GM12891 (cell line): ENCODE measurements at regions not wholly inside any gene's neighbourhood (a gene's known extent, or its start where the extent isn't known, plus 50 kb on each side); places are given as distances from the start of the nearest gene placed in this dataset.

ENCODE experiments used
- PAX5 ChIP-seq: IDR thresholded peaks from 2 replicates; pipeline ENCODE4 v1.6.1; 2011; ENCODE audit warnings: low read length, moderate library complexity, mild to moderate bottlenecking; ENCODE audit not compliant: insufficient read depth, severe bottlenecking
- POLR2A ChIP-seq: IDR thresholded peaks from 2 replicates; pipeline ENCODE4 v1.6.1; 2011; ENCODE audit warnings: low read depth, low read length, control low read depth
- POLR2AphosphoS5 ChIP-seq: IDR thresholded peaks from 2 replicates; pipeline ENCODE4 v1.6.1; 2011; ENCODE audit warnings: low read depth, low read length, control low read depth
- POU2F2 ChIP-seq: IDR thresholded peaks from 2 replicates; pipeline ENCODE4 v1.6.1; 2011; ENCODE audit warnings: low read depth, mild to moderate bottlenecking, control low read depth, low read length, moderate library complexity
- SPI1 ChIP-seq: IDR thresholded peaks from 2 replicates; pipeline ENCODE4 v1.6.1; 2011; ENCODE audit warnings: low read depth, low read length, control low read depth
- TAF1 ChIP-seq: IDR thresholded peaks from 2 replicates; pipeline ENCODE4 v1.6.1; 2011; ENCODE audit warnings: low read depth, low read length, control low read depth

DNA sequence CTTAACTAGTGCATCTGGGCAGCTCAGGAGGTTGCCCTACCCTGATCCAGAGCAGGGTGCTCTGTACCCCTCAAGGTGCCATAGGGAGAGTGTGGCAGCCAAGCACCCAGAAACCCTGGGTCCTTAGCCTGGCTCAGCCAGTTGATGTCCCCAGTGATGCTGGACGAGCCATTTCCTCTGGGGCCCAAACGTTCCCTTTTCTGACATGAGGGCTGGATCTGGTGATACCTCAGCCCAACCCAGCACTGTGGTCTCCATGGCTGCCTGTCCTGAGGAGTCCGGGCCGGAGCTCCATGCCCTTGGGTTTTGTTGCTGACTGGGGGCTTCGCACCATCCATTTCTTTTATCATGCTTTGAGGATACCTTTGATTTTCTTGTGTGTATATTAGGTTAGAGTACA, 87.9 kb upstream of the IKZF1 start:
- TF ChIP-seq POLR2A (no peak), POLR2AphosphoS5 (no peak), TAF1 (no peak), PAX5 (no peak), POU2F2 (no peak), SPI1 (no peak)
